ENCODE measurements at regions not wholly inside any gene's neighbourhood (a gene's known extent, or its start where the extent isn't known, plus 50 kb on each side); places are given as distances from the start of the nearest gene placed in this dataset.

GRCh38 chr13:104301171-104301975 lies 1235.2 kb upstream of the SLC10A2 start:
- Histone ChIP-seq H3K27ac (ENCODE audit: extremely low read depth, low read depth, low read length) (no peak overlapping the region), H3K4me1 (ENCODE audit: control insufficient read depth, insufficient read depth, low read length) (no peaks in the 10 kb centered on the region), H3K36me3 (ENCODE audit: control insufficient read depth in 2 of 2, insufficient read depth in 1 of 2, low read length in 2 of 2) (no peaks in the 10 kb centered on the region), H3K9me3 (ENCODE audit: control insufficient read depth, insufficient read depth, low read depth, low read length) (no peaks in the 10 kb centered on the region), H3K4me3 (ENCODE audit: low read depth, low read length) (no peak overlapping the region)
- POLR2A ChIA-PET = no interaction called here
- CTCF ChIA-PET = no interaction called here
- TF ChIP-seq ZNF654 (tag by site-specific recombination; IDR thresholded peaks at IDR 0.05; ENCODE audit: low read depth) (no peak), ZNF366 (tag by site-specific recombination; conservative IDR thresholded peaks at IDR 0.05) (no peak), ZNF280C (tag by site-specific recombination; IDR thresholded peaks at IDR 0.05) (no peak), ZFHX2 (tag by site-specific recombination; conservative IDR thresholded peaks at IDR 0.05) (no peak), ZNF223 (tag by site-specific recombination; IDR thresholded peaks at IDR 0.05) (no peak), ZFP69B (tag by site-specific recombination; IDR thresholded peaks at IDR 0.05) (no peak), ZNF623 (tag by site-specific recombination; IDR thresholded peaks at IDR 0.05) (no peak), ZNF692 (tag by site-specific recombination; IDR thresholded peaks at IDR 0.05) (no peak), ZNF843 (tag by site-specific recombination; IDR thresholded peaks at IDR 0.05) (no peak), ZNF350 (tag by site-specific recombination; IDR thresholded peaks at IDR 0.05) (no peak), ZNF488 (tag by site-specific recombination; IDR thresholded peaks at IDR 0.05) (no peak), IKZF3 (tag by site-specific recombination; IDR thresholded peaks at IDR 0.05) (no peak), ZNF10 (tag by site-specific recombination; IDR thresholded peaks at IDR 0.05) (no peak), ZNF18 (tag by site-specific recombination; IDR thresholded peaks at IDR 0.05) (no peak), ZNF2 (tag by site-specific recombination; IDR thresholded peaks at IDR 0.05) (no peak), ZNF513 (tag by site-specific recombination; IDR thresholded peaks at IDR 0.05) (no peak), ZNF148 (tag by site-specific recombination; IDR thresholded peaks at IDR 0.05; ENCODE audit: borderline replicate concordance) (no peak), ZNF133 (tag by site-specific recombination; IDR thresholded peaks at IDR 0.05) (no peak), BCL11B (tag by site-specific recombination; IDR thresholded peaks at IDR 0.05; ENCODE audit: low read depth) (no peak)
